HCT116 (cell line): ENCODE measurements at regions not wholly inside any gene's neighbourhood (a gene's known extent, or its start where the extent isn't known, plus 50 kb on each side); places are given as distances from the start of the nearest gene placed in this dataset.

Experiments used
- ATAC-seq: fragments of 200-7000 bp; cut with Tn5 transposase; 2 replicates; pipeline ENCODE4 v1.9.1; 2020; ENCODE audit warnings: mild to moderate bottlenecking, moderate library complexity
- BruUV-seq: library from RNA; stranded (reverse); fragments of 400-500 nt; replicated peaks from 2 replicates; lab custom pipeline; 2021; lab: Mats Ljungman, UMichigan
- CTCF ChIA-PET: fragments of 300-600 bp; sonication (Branson Sonifier 250); formaldehyde crosslinking; loops from one replicate; lab custom pipeline; 2021; ENCODE audit warnings: antibody characterized with exemption; lab: Charles Lee
- POLR2A ChIA-PET: fragments of 300-600, 350-600 bp; sonication (Branson Sonifier 250); formaldehyde crosslinking; loops from one replicate; lab custom pipeline; 2021; ENCODE audit warnings: antibody characterized with exemption; lab: Charles Lee
- RAD21 ChIA-PET, 2 experiments: fragments of 300-600 bp; sonication (Branson Sonifier 250); formaldehyde crosslinking; loops; one replicate each; lab custom pipeline; 2023; ENCODE audit warnings: low total read pairs in 2 of 2; ENCODE audit not compliant: uncharacterized antibody in 2 of 2, unreplicated experiment in 2 of 2, low non-redundant PET in 1 of 2; lab: Charles Lee
- DNase-seq: peaks from one replicate; pipeline ENCODE4 v3.0.0-alpha.2; 2010; ENCODE audit warnings: low read depth, low spot score
- H2AFZ ChIP-seq: fragments of 200-600 bp; shearing (Covaris generic), sonication (generic); 2 replicates; pipeline ENCODE4 v1.6.1; 2017; ENCODE audit warnings: low read depth, mixed run types, mixed read lengths, antibody characterized with exemption, low read length; ENCODE audit not compliant: poor library complexity, severe bottlenecking
- H3K27ac ChIP-seq: 2 replicates; pipeline ENCODE4 v1.5.1; 2012; ENCODE audit warnings: low read depth, low read length
- H3K27me3 ChIP-seq: fragments of 200-600 bp; sonication (generic); 2 replicates; pipeline ENCODE4 v1.6.1; 2016; ENCODE audit warnings: mixed run types, low read length, mixed read lengths; ENCODE audit not compliant: insufficient read depth
- H3K36me3 ChIP-seq, 2 experiments: fragments of 200-500 bp in 1 of 2; fragments of 200-600 bp in 1 of 2; sonication (Bioruptor generic) in 1 of 2; sonication (generic) in 1 of 2; 2 replicates each; pipeline versions ENCODE4 v1.5.1 to v1.6.1; 2014 to 2016; ENCODE audit warnings: low read length in 2 of 2, inconsistent platforms in 1 of 2, mixed read lengths in 1 of 2, mixed run types in 1 of 2; ENCODE audit not compliant: insufficient read depth in 2 of 2, control insufficient read depth in 1 of 2
- H3K4me1 ChIP-seq, 2 experiments: fragments of 200-600 bp in 1 of 2; sonication (generic) in 1 of 2; 2 replicates each; pipeline versions ENCODE4 v1.5.1 to v1.6.1; 2012 to 2017; ENCODE audit warnings: low read length in 2 of 2, inconsistent platforms in 1 of 2, mild to moderate bottlenecking in 1 of 2, mixed read lengths in 1 of 2, mixed run types in 1 of 2, moderate library complexity in 1 of 2; ENCODE audit not compliant: insufficient read depth in 2 of 2, control insufficient read depth in 1 of 2
- H3K4me2 ChIP-seq: fragments of 200-600 bp; sonication (generic); 2 replicates; pipeline ENCODE4 v1.6.1; 2017; ENCODE audit warnings: mixed run types, low read length, mixed read lengths
- H3K4me3 ChIP-seq, 2 experiments: fragments of 200-600 bp in 1 of 2; sonication (generic) in 1 of 2; replicated peaks in 1 of 2; 2 replicates each; pipeline ENCODE4 v1.5.1; 2011 to 2016; ENCODE audit warnings: low read length in 2 of 2, control low read depth in 1 of 2, low read depth in 1 of 2, mild to moderate bottlenecking in 1 of 2, mixed read lengths in 1 of 2, mixed run types in 1 of 2
- H3K79me2 ChIP-seq: fragments of 200-600 bp; sonication (generic); 2 replicates; pipeline ENCODE4 v1.6.1; 2017; ENCODE audit warnings: mild to moderate bottlenecking, mixed run types, low read length, moderate library complexity, mixed read lengths; ENCODE audit not compliant: insufficient read depth
- H3K9ac ChIP-seq: fragments of 200-600 bp; sonication (generic); 2 replicates; pipeline ENCODE4 v1.6.1; 2016; ENCODE audit warnings: low read length, mixed read lengths
- H3K9me2 ChIP-seq: fragments of 200-600 bp; sonication (generic), shearing (Covaris generic); 2 replicates; pipeline ENCODE4 v1.6.1; 2017; ENCODE audit warnings: mixed run types, mild to moderate bottlenecking, moderate library complexity; ENCODE audit not compliant: insufficient read depth
- H3K9me3 ChIP-seq, 2 experiments: fragments of 200-500 bp in 1 of 2; fragments of 200-600 bp in 1 of 2; sonication (Bioruptor generic) in 1 of 2; sonication (generic) in 1 of 2; 2 replicates each; pipeline ENCODE4 v1.6.1; 2014 to 2017; ENCODE audit warnings: low read length in 2 of 2, mixed read lengths in 2 of 2, inconsistent platforms in 1 of 2, low read depth in 1 of 2, mild to moderate bottlenecking in 1 of 2, mixed run types in 1 of 2, moderate library complexity in 1 of 2; ENCODE audit not compliant: control insufficient read depth in 1 of 2, insufficient read depth in 1 of 2
- H4K20me1 ChIP-seq: fragments of 200-600 bp; sonication (generic), shearing (Covaris generic); 2 replicates; pipeline ENCODE4 v1.6.1; 2017; ENCODE audit warnings: mixed run types, mild to moderate bottlenecking, moderate library complexity; ENCODE audit not compliant: insufficient read depth
- FOSL1 ChIP-seq: IDR thresholded peaks from 2 replicates; pipeline ENCODE4 v1.6.1; 2012; ENCODE audit warnings: low read depth
- YY1 ChIP-seq: IDR thresholded peaks from 2 replicates; pipeline ENCODE4 v1.6.1; 2011; ENCODE audit warnings: low read length, low read depth, moderate library complexity, mild to moderate bottlenecking; ENCODE audit not compliant: insufficient replicate concordance; ENCODE audit errors: extremely low read depth
- intact Hi-C: fragments of 100-400 bp; cut with micrococcal nuclease; formaldehyde crosslinking; loops from 2 replicates; pipeline ENCODE4 v1.10.0; 2022
- TF ChIP-seq, protein P1 (sequence below): IDR thresholded peaks from 2 replicates; pipeline ENCODE4 v1.6.1; 2012
- TF ChIP-seq, protein P2 (sequence below): IDR thresholded peaks from 2 replicates; pipeline ENCODE4 v1.6.1; 2012; ENCODE audit warnings: low read depth

DNA sequence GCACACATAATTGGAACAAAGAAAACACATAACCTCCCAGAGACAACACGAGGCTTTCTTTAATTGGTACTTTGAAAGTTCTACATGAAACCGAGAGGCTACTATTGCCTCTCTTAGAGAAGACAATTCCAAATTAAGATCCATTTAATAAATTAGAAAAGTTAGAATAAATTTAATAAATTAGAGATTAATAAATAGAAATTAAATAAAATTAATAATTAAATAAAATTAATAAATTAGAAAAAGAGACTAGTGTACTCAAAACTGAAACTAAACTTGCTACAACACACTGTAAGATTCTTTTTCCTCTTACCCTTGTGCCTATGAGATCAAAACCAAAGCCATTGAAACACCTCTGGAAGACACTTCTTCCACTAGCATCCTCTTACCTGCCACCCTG, 199.0 kb downstream of the URB2 start:
- Histone ChIP-seq H4K20me1 (no peaks in the 10 kb centered on the region), H3K4me3 (no peak overlapping the region), H3K79me2 (no peaks in the 10 kb centered on the region), H3K9ac (no peak overlapping the region), H3K9me2 (no peaks in the 10 kb centered on the region; the same call in 1 of the 2 replicates), H3K4me1 (no peaks in the 10 kb centered on the region), H3K9me3 (no peaks in the 10 kb centered on the region), H3K4me2 (no peak overlapping the region), H3K27me3 (peaks cover 4% of the 10 kb centered on the region), H3K36me3 (no peaks in the 10 kb centered on the region), H3K27ac (no peak overlapping the region), H2AFZ (no peak overlapping the region)
- CTCF ChIA-PET: no interaction called here
- ATAC-seq (no peak), DNase-seq (no peak)
- RAD21 ChIA-PET: no interaction called here
- intact Hi-C loops: no loop called here
- no peak for TF ChIP-seq YY1
- no TSS peak for BruUV-seq
- POLR2A ChIA-PET: no interaction called here

DNA sequence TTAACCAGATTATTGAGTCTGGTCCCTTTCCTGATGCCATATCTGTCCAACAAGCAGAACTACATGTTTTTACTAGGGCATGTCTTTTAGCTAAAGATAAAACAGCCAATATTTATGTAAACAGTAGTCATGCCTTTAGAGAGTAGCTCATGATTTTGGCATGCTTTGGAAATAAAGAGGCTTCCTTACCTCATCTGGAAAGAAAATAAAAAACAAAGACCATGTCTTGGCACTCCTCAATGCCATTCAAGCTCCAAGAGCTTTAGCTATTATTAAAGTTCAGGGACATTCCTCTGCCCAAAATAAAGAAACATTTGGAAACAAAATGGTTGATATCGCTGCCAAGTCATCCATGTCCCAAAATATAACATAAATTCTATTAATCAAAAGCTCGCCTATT, 202.4 kb downstream of the URB2 start:
- H3K27ac ChIP-seq: no peak overlapping the region
- no peak overlapping the region for H3K9ac ChIP-seq
- intact Hi-C loops: no loop called here
- H3K4me3 ChIP-seq: no peak overlapping the region
- H3K79me2 ChIP-seq: no peaks in the 10 kb centered on the region
- RAD21 ChIA-PET: no interaction called here
- H2AFZ ChIP-seq: no peak overlapping the region
- H3K4me1 ChIP-seq: no peaks in the 10 kb centered on the region
- H3K9me2 ChIP-seq: no peaks in the 10 kb centered on the region; the same call in 1 of the 2 replicates
- no peak for ATAC-seq
- BruUV-seq: no TSS peak
- no peaks in the 10 kb centered on the region for H3K36me3 ChIP-seq
- POLR2A ChIA-PET: no interaction called here
- H4K20me1 ChIP-seq: no peaks in the 10 kb centered on the region
- no peak for DNase-seq
- H3K4me2 ChIP-seq: no peak overlapping the region
- TF ChIP-seq, protein P1, sequence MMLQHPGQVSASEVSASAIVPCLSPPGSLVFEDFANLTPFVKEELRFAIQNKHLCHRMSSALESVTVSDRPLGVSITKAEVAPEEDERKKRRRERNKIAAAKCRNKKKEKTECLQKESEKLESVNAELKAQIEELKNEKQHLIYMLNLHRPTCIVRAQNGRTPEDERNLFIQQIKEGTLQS: no peak
- TF ChIP-seq, protein P2, sequence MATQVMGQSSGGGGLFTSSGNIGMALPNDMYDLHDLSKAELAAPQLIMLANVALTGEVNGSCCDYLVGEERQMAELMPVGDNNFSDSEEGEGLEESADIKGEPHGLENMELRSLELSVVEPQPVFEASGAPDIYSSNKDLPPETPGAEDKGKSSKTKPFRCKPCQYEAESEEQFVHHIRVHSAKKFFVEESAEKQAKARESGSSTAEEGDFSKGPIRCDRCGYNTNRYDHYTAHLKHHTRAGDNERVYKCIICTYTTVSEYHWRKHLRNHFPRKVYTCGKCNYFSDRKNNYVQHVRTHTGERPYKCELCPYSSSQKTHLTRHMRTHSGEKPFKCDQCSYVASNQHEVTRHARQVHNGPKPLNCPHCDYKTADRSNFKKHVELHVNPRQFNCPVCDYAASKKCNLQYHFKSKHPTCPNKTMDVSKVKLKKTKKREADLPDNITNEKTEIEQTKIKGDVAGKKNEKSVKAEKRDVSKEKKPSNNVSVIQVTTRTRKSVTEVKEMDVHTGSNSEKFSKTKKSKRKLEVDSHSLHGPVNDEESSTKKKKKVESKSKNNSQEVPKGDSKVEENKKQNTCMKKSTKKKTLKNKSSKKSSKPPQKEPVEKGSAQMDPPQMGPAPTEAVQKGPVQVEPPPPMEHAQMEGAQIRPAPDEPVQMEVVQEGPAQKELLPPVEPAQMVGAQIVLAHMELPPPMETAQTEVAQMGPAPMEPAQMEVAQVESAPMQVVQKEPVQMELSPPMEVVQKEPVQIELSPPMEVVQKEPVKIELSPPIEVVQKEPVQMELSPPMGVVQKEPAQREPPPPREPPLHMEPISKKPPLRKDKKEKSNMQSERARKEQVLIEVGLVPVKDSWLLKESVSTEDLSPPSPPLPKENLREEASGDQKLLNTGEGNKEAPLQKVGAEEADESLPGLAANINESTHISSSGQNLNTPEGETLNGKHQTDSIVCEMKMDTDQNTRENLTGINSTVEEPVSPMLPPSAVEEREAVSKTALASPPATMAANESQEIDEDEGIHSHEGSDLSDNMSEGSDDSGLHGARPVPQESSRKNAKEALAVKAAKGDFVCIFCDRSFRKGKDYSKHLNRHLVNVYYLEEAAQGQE: no peak
- TF ChIP-seq FOSL1: no peak
- H3K27me3 ChIP-seq: peaks cover 4% of the 10 kb centered on the region
- CTCF ChIA-PET: no interaction called here
- no peaks in the 10 kb centered on the region for H3K9me3 ChIP-seq
